GM13976 (cell line): ENCODE measurements at regions not wholly inside any gene's neighbourhood (a gene's known extent, or its start where the extent isn't known, plus 50 kb on each side); places are given as distances from the start of the nearest gene placed in this dataset.

ENCODE experiments used
- DNase-seq: peaks from one replicate; pipeline ENCODE4 v3.0.0; 2012; ENCODE audit warnings: low spot score
- CTCF ChIP-seq: IDR thresholded peaks from 2 replicates; pipeline ENCODE4 v1.5.1; 2012; ENCODE audit warnings: borderline replicate concordance, mild to moderate bottlenecking; ENCODE audit not compliant: insufficient read depth; ENCODE audit errors: extremely low read depth, missing control alignments, control extremely low read depth
- in situ Hi-C: fragments of 300-500 bp; cut with MboI; formaldehyde crosslinking; loops from one replicate; pipeline ENCODE4 v1.12.0; 2022; ENCODE audit warnings: low sequenced_read_pairs, mixed read lengths, inconsistent platforms; ENCODE audit not compliant: unreplicated experiment

- in situ Hi-C loops: no loop called here
- no peak for TF ChIP-seq CTCF
Observed at GRCh38 chr9:115353681-115354080, 235.7 kb upstream of the TNC start.

DNA sequence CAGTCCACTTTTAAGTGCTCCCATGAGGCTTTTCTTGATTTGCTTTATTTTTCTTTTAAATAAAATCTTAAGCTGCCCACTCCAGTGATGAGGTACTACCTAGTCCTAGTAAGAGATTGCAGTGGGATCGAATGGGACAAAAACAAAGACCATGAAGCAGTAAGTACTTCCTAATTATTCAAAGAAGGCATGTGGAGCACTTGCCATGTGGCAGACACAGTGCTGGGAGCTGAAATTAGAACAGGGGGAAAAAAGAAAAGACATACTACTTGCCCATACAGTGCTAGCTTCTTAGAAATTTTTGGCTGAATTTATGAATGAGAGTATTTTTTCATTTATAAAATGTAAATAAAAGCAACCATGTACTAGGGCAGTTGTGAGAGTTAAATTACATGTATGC, 239.9 kb upstream of the TNC start:
- in situ Hi-C loops: no loop called here
- no peak for TF ChIP-seq CTCF
- no peak for DNase-seq

More at GRCh38 chr9:115353681-115354080, 235.7 kb upstream of the TNC start:
- no peak for DNase-seq

GRCh38 chr9:115359017-115359780, 241.2 kb upstream of the TNC start:
- in situ Hi-C loops: no loop called here
- no peak for DNase-seq

GRCh38 chr9:115360122-115360521, 242.2 kb upstream of the TNC start:
- DNase-seq: no peak
- in situ Hi-C loops: no loop called here
- TF ChIP-seq CTCF: no peak

More at GRCh38 chr9:115359017-115359780, 241.2 kb upstream of the TNC start:
- no peak for TF ChIP-seq CTCF

DNA sequence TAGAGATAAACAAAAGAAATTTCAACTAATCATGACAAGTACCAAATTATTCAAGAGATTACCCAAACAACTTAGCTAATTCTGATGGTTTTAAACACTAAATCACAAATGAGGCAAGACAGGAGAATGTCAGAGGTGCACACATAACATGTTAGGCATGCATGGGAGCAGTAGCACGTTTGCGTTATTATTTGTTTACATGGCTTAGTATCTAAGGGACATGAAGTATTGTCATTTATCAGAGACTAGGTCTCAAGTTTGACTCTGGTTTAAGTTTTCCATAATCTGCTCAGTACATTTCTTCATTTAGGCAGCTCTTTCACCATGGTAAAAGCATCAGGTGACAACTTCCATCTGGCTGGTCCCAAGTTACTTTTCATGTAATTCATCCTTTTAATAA, 244.1 kb upstream of the TNC start:
- DNase-seq: no peak
- TF ChIP-seq CTCF: no peak
- in situ Hi-C loops: no loop called here

- TF ChIP-seq CTCF: no peak
- no peak for DNase-seq
- in situ Hi-C loops: no loop called here
Observed at GRCh38 chr9:115362640-115363039, 244.7 kb upstream of the TNC start.
